GM10248 (cell line): ENCODE measurements at regions not wholly inside any gene's neighbourhood (a gene's known extent, or its start where the extent isn't known, plus 50 kb on each side); places are given as distances from the start of the nearest gene placed in this dataset.

Experiments used
- CTCF ChIA-PET: fragments of 300-600 bp; sonication (Branson Sonifier 250); formaldehyde crosslinking; extraction: SDS; loops from one replicate; lab custom pipeline; 2021; ENCODE audit warnings: antibody characterized with exemption; lab: Yijun Ruan, JAX
- POLR2A ChIA-PET: fragments of 350-650 bp; sonication (Branson Sonifier 250); formaldehyde crosslinking; extraction: SDS; loops from one replicate; lab custom pipeline; 2020; ENCODE audit warnings: antibody characterized with exemption; lab: Yijun Ruan, JAX
- DNase-seq: peaks from one replicate; pipeline ENCODE4 v3.0.0; 2012; ENCODE audit errors: extremely low spot score
- TF ChIP-seq, protein P1 (sequence below): IDR thresholded peaks from 2 replicates; pipeline ENCODE4 v1.5.1; 2012; ENCODE audit warnings: mild to moderate bottlenecking, low read depth; ENCODE audit errors: extremely low read depth, missing control alignments, control extremely low read depth

DNA sequence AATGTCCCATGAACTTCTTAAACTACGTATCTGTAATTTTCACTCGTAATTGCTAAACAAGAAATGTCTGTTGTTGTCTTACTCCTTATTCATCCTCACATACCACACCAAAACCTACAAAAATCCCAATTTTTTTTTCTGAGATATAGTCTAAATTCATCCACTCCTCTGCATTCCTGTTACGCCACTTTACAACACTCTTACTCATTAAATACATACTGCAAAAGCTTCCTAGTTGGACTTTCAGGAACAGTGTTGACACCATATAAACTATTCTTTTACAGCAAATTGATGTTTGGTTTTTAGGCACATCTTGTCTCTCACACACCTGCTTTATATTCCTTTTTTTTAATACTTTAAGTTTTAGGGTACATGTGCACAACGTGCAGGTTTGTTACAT, 934.9 kb upstream of the CADM2 start:
- ChIA-PET CTCF (no interaction called here), POLR2A (no interaction called here)
- TF ChIP-seq, protein P1, sequence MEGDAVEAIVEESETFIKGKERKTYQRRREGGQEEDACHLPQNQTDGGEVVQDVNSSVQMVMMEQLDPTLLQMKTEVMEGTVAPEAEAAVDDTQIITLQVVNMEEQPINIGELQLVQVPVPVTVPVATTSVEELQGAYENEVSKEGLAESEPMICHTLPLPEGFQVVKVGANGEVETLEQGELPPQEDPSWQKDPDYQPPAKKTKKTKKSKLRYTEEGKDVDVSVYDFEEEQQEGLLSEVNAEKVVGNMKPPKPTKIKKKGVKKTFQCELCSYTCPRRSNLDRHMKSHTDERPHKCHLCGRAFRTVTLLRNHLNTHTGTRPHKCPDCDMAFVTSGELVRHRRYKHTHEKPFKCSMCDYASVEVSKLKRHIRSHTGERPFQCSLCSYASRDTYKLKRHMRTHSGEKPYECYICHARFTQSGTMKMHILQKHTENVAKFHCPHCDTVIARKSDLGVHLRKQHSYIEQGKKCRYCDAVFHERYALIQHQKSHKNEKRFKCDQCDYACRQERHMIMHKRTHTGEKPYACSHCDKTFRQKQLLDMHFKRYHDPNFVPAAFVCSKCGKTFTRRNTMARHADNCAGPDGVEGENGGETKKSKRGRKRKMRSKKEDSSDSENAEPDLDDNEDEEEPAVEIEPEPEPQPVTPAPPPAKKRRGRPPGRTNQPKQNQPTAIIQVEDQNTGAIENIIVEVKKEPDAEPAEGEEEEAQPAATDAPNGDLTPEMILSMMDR, result no peak

DNA sequence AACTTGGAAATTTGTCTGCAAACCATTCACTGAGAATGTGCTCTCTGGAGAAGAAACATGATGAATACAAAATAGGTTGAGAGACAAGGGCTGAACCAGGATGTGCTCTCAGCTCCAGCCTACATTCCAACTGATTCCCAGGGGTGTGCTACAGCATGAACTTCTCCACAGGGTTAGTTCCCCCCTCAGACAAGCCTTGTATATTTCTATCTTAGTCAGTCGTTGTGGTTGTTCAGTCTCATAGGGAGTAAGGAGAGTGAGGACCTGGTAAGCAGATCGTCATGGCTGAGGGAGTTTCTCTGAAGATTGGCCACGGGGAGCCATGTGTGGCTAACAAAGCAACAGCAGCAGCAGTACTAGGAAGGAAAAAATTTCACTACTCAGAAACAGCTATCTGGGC, 919.7 kb upstream of the CADM2 start:
- TF ChIP-seq, protein P1, result no peak
- DNase-seq, result no peak
- CTCF ChIA-PET, result no interaction called here
- POLR2A ChIA-PET, result no interaction called here

More for the DNA sequence above, 934.9 kb upstream of the CADM2 start:
- no peak for DNase-seq

DNA sequence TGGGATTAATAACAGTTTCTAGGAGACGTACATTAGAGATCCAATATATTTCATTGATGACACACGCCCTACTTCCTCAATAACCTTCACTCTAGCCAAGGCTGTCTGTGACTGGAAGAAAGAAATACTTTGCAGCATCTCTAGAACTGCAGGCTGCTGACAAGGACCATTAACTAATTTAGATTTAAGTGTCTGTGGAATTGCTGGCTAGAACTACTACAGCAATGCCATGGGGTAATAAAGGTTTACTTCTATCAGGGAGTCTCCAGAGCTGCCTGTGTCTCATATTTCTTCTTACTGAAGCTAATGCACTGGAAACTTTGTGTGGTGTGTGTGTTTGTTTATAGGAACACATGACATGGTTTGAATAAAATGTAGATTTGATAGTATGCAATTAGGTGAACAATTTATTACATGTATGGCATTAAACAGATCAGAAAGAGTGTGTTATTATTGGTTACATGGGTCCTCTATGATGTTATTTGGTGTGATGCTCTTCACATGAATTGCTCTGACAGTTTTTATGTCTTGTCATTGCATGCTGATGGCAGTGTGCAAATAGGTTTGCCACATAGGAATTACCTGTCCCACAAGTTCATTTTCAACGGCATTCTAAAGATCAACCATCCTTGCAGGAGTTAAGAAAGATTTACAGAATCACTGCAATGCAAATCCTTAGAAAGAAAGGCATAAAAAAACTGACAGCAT, 916.2 kb upstream of the CADM2 start:
- CTCF ChIA-PET, result no interaction called here
- TF ChIP-seq, protein P1, result no peak
- POLR2A ChIA-PET, result no interaction called here
- DNase-seq, result no peak

DNA sequence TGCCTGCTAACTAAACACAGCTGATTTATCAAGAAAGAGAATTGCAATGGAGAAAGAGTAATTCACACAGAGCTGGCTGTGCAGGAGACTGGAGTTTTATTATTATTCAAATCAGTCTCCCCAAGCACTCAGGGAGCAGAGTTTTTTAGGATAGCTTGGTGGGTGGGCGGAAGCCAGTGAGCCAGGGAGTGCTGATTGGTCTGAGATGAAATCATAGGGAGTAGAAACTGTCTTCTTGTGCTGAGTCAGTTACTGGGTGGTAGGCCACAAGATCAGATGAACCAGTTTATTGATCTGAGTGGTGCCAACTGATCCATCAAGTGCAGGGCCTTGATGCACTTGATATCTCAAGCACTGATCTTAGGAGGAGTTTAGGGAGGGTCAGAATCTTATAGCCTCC, 891.9 kb upstream of the CADM2 start:
- TF ChIP-seq, protein P1, result no peak
- DNase-seq, result no peak
- ChIA-PET CTCF (no interaction called here), POLR2A (no interaction called here)

DNA sequence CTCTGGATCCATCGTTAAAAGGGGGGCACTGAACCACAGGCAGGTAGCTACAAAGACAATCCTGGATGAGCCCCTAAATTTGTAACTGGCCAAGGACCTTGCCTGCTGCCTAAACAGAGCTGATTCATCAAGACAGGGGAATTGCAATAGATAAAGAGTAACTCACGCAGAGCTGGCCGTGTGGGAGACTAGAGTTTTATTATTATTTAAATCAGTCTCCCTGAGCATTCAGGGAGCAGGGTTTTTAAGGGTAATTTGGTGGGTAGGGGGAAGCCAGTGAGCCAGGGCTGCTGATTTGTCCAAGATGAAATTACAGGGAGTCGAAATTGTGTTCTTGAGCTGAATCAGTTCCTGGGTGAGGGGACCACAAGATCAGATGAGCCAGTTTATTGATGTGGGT, 885.1 kb upstream of the CADM2 start:
- no peak for DNase-seq
- ChIA-PET CTCF (interaction anchor here (0.8 to 1.4 kb wide), 2 partner anchors 15 to 151 kb away, joined by 3 to 4 read pairs; no protein-coding TSS in a partner anchor), POLR2A (no interaction called here)
- TF ChIP-seq, protein P1, result no peak

DNA sequence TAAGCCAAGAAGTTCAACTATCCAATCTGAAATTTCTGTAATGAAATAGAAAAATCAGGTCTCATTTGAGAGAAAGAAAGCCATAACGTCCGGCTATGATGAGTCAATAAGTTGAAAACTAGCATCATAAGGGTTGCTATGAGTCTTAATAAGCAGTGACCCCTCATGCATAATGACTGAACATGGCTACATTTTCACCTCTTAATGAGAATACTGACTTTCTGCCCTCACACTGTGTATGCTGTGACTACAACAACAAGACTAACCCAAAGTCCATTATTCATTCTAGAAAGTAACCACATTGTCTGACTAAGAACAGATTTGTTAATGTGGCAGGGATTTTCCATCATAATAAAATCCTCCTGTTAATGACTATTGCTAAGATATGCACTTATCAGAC, 884.0 kb upstream of the CADM2 start:
- ChIA-PET CTCF (no interaction called here), POLR2A (no interaction called here)
- TF ChIP-seq, protein P1, result no peak
- DNase-seq, result no peak
